ENCODE measurements at regions not wholly inside any gene's neighbourhood (a gene's known extent, or its start where the extent isn't known, plus 50 kb on each side); places are given as distances from the start of the nearest gene placed in this dataset.

DNA sequence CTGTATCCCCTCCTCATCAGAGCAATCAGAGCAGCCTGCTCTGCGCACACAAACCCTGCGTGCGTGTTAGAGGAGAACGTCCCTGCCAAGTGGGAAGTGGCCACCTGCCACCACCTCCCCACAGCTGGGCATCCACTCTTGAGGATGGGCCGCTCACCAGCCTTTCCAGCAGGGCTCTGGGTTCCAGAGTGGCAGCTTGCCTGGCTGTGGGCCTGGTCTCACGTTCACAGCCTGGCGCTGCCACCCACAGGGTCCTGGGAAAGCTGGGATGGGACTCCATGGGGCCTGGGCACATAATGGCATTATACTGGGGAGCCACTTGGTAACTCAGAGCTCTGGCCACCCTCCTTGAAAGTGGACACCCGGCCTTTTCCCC, 151.1 kb upstream of the PPP2R2D start:
- TF ChIP-seq, protein P1, sequence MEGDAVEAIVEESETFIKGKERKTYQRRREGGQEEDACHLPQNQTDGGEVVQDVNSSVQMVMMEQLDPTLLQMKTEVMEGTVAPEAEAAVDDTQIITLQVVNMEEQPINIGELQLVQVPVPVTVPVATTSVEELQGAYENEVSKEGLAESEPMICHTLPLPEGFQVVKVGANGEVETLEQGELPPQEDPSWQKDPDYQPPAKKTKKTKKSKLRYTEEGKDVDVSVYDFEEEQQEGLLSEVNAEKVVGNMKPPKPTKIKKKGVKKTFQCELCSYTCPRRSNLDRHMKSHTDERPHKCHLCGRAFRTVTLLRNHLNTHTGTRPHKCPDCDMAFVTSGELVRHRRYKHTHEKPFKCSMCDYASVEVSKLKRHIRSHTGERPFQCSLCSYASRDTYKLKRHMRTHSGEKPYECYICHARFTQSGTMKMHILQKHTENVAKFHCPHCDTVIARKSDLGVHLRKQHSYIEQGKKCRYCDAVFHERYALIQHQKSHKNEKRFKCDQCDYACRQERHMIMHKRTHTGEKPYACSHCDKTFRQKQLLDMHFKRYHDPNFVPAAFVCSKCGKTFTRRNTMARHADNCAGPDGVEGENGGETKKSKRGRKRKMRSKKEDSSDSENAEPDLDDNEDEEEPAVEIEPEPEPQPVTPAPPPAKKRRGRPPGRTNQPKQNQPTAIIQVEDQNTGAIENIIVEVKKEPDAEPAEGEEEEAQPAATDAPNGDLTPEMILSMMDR (IDR thresholded peaks at IDR 0.05), result no peak
- no peak for TF ChIP-seq POLR2A (IDR thresholded peaks at IDR 0.05)

All from thyroid gland (tissue), 4 donors.